Neural cell (in vitro differentiated cells): ENCODE measurements at regions not wholly inside any gene's neighbourhood (a gene's known extent, or its start where the extent isn't known, plus 50 kb on each side); places are given as distances from the start of the nearest gene placed in this dataset.

Experiments
- H2AFZ ChIP-seq: fragments of 200-600, 300-800 bp; sonication (generic), shearing (Covaris generic); 2 replicates; pipeline ENCODE4 v1.6.0; 2014; ENCODE audit warnings: low read depth, mild to moderate bottlenecking, antibody characterized with exemption, low read length, moderate library complexity
- H3F3A ChIP-seq: fragments of 200-600 bp; shearing (Covaris generic); 2 replicates; pipeline ENCODE4 v1.6.1; 2016; ENCODE audit warnings: mild to moderate bottlenecking, moderate library complexity, mixed read lengths, antibody characterized with exemption, low read length; ENCODE audit not compliant: insufficient read depth, poor library complexity, severe bottlenecking
- H3K27ac ChIP-seq: fragments of 200-600, 300-800 bp; sonication (generic), shearing (Covaris generic); 2 replicates; pipeline ENCODE4 v1.5.1; 2014; ENCODE audit warnings: mild to moderate bottlenecking, low read length, moderate library complexity
- H3K27me3 ChIP-seq: fragments of 300-800, 200-600 bp; sonication (generic), shearing (Covaris generic); 2 replicates; pipeline ENCODE4 v1.6.0; 2014; ENCODE audit warnings: mild to moderate bottlenecking, low read depth, low read length, moderate library complexity; ENCODE audit not compliant: insufficient read depth
- H3K36me3 ChIP-seq: fragments of 300-800, 200-600 bp; sonication (generic), shearing (Covaris generic); 2 replicates; pipeline ENCODE4 v1.5.1; 2014; ENCODE audit warnings: mild to moderate bottlenecking, antibody characterized with exemption, low read length, moderate library complexity; ENCODE audit not compliant: insufficient read depth
- H3K4me2 ChIP-seq: fragments of 300-800, 200-600 bp; sonication (generic), shearing (Covaris generic); 2 replicates; pipeline ENCODE4 v1.6.0; 2014; ENCODE audit warnings: mild to moderate bottlenecking, low read length
- H3K4me3 ChIP-seq: fragments of 300-800, 200-600 bp; sonication (generic), shearing (Covaris generic); 2 replicates; pipeline ENCODE4 v1.5.1; 2014; ENCODE audit warnings: mild to moderate bottlenecking, low read length, moderate library complexity
- H3K79me2 ChIP-seq: fragments of 200-600 bp; shearing (Covaris generic); replicated peaks from 2 replicates; pipeline ENCODE4 v1.6.0; 2014; ENCODE audit warnings: mild to moderate bottlenecking, low read length, moderate library complexity; ENCODE audit not compliant: insufficient read depth
- H3K9ac ChIP-seq: fragments of 300-800, 200-600 bp; sonication (generic), shearing (Covaris generic); 2 replicates; pipeline ENCODE4 v1.6.1; 2016; ENCODE audit warnings: mild to moderate bottlenecking, low read length, mixed read lengths
- H3K9me2 ChIP-seq: fragments of 200-600 bp; shearing (Covaris generic); 2 replicates; pipeline ENCODE4 v1.6.1; 2016; ENCODE audit warnings: mild to moderate bottlenecking, low read length, mixed read lengths; ENCODE audit not compliant: insufficient read depth
- H3K9me3 ChIP-seq: fragments of 200-600, 300-800 bp; sonication (generic), shearing (Covaris generic); 2 replicates; pipeline ENCODE4 v1.6.1; 2016; ENCODE audit warnings: mild to moderate bottlenecking, mixed run types, low read length, moderate library complexity, mixed read lengths
- H4K20me1 ChIP-seq: fragments of 200-600 bp; shearing (Covaris generic); 2 replicates; pipeline ENCODE4 v1.6.1; 2016; ENCODE audit warnings: mild to moderate bottlenecking, mixed run types; ENCODE audit not compliant: insufficient read depth
- CTCF ChIP-seq: fragments of 450-650 bp; IDR thresholded peaks from 2 replicates; pipeline ENCODE4 v1.5.1; 2014; ENCODE audit warnings: antibody characterized with exemption, mild to moderate bottlenecking, moderate library complexity; ENCODE audit not compliant: poor library complexity, severe bottlenecking
- EP300 ChIP-seq: fragments of 450-650 bp; conservative IDR thresholded peaks from 2 replicates; pipeline ENCODE4 v1.6.1; 2014; ENCODE audit warnings: antibody characterized with exemption, mild to moderate bottlenecking, moderate library complexity; ENCODE audit not compliant: poor library complexity, severe bottlenecking
- EZH2 ChIP-seq: fragments of 200-600, 300-800 bp; shearing (Covaris generic), sonication (generic); IDR thresholded peaks from 2 replicates; pipeline ENCODE4 v1.6.1; 2014; ENCODE audit warnings: antibody characterized with exemption, low read length, borderline replicate concordance, mild to moderate bottlenecking; ENCODE audit not compliant: insufficient read depth, poor library complexity, severe bottlenecking
- MXI1 ChIP-seq: fragments of 450-650 bp; conservative IDR thresholded peaks from 2 replicates; pipeline ENCODE4 v1.6.1; 2014; ENCODE audit warnings: antibody characterized with exemption, mild to moderate bottlenecking; ENCODE audit not compliant: poor library complexity, severe bottlenecking
- POLR2AphosphoS5 ChIP-seq: IDR thresholded peaks from 2 replicates; pipeline ENCODE4 v1.6.1; 2012
- RAD21 ChIP-seq: fragments of 450-650 bp; conservative IDR thresholded peaks from 2 replicates; pipeline ENCODE4 v1.6.1; 2014; ENCODE audit warnings: antibody characterized with exemption, mild to moderate bottlenecking, moderate library complexity
- REST ChIP-seq: IDR thresholded peaks from 2 replicates; pipeline ENCODE4 v1.6.1; 2012; ENCODE audit warnings: borderline replicate concordance
- SMC3 ChIP-seq: fragments of 450-650 bp; conservative IDR thresholded peaks from 2 replicates; pipeline ENCODE4 v1.6.1; 2014; ENCODE audit warnings: antibody characterized with exemption, mild to moderate bottlenecking, moderate library complexity; ENCODE audit not compliant: poor library complexity
- TAF1 ChIP-seq: IDR thresholded peaks from 2 replicates; pipeline ENCODE4 v1.6.1; 2012; ENCODE audit warnings: low read depth

- Histone ChIP-seq H3F3A (no peaks in the 10 kb centered on the region), H3K9ac (no peak overlapping the region), H3K79me2 (no peaks in the 10 kb centered on the region), H3K9me2 (no peaks in the 10 kb centered on the region), H4K20me1 (no peaks in the 10 kb centered on the region), H3K4me2 (no peak overlapping the region), H3K27me3 (no peaks in the 10 kb centered on the region), H3K36me3 (no peaks in the 10 kb centered on the region), H3K27ac (no peak overlapping the region), H3K9me3 (no peaks in the 10 kb centered on the region), H2AFZ (no peak overlapping the region), H3K4me3 (no peak overlapping the region)
- TF ChIP-seq EZH2 = no peak
- no peak for TF ChIP-seq RAD21
- no peak for TF ChIP-seq POLR2AphosphoS5
- no peak for TF ChIP-seq MXI1
- no peak for TF ChIP-seq EP300
- no peak for TF ChIP-seq SMC3
- no peak for TF ChIP-seq TAF1
- TF ChIP-seq CTCF = no peak
- TF ChIP-seq REST = no peak
Measured at GRCh38 chr13:50629497-50629896, 214.0 kb downstream of the DLEU7 start.

- Histone ChIP-seq H3K4me2 (no peak overlapping the region), H3F3A (no peaks in the 10 kb centered on the region), H3K27me3 (no peaks in the 10 kb centered on the region), H3K9ac (no peak overlapping the region), H4K20me1 (no peaks in the 10 kb centered on the region), H3K9me2 (no peaks in the 10 kb centered on the region), H3K79me2 (no peaks in the 10 kb centered on the region), H3K9me3 (no peaks in the 10 kb centered on the region), H3K4me3 (no peak overlapping the region), H3K36me3 (no peaks in the 10 kb centered on the region), H3K27ac (no peak overlapping the region), H2AFZ (no peak overlapping the region)
- TF ChIP-seq EZH2 (no peak), REST (no peak), TAF1 (no peak), CTCF (no peak), MXI1 (no peak), RAD21 (no peak), EP300 (no peak), POLR2AphosphoS5 (no peak)
Measured at GRCh38 chr13:50629966-50630365, 213.5 kb downstream of the DLEU7 start.
